Fibroblast of villous mesenchyme (primary cell): ENCODE measurements at regions not wholly inside any gene's neighbourhood (a gene's known extent, or its start where the extent isn't known, plus 50 kb on each side); places are given as distances from the start of the nearest gene placed in this dataset.
"Not testable (repeated sequence)": the region's sequence is repeated elsewhere in the genome, so short reads cannot be mapped to it uniquely, and the experiment has no call there.

Experiments
- DNase-seq: peaks from one replicate; pipeline ENCODE4 v3.0.0-alpha.2; 2010; ENCODE audit warnings: low read depth
- H3K4me3 ChIP-seq: 2 replicates; pipeline ENCODE4 v1.5.1; 2011; ENCODE audit warnings: low read depth, mild to moderate bottlenecking, low read length
- CTCF ChIP-seq: IDR thresholded peaks from 2 replicates; pipeline ENCODE4 v1.5.1; 2012; ENCODE audit warnings: low read depth, mild to moderate bottlenecking, low read length; ENCODE audit not compliant: insufficient read depth

GRCh38 chr2:200194746-200195145 is 111.7 kb upstream of the SPATS2L start:
- no peak for TF ChIP-seq CTCF
- DNase-seq = no peak
- no peak overlapping the region for H3K4me3 ChIP-seq

- no peak for TF ChIP-seq CTCF
- no peak overlapping the region for H3K4me3 ChIP-seq
- no peak for DNase-seq
These were observed 107.5 kb upstream of the SPATS2L start for GRCh38 chr2:200199005-200199404.

- no peak for DNase-seq
- TF ChIP-seq CTCF = no peak
These were observed 106.8 kb upstream of the SPATS2L start for GRCh38 chr2:200199576-200200263.

GRCh38 chr2:200201839-200202238 is 104.7 kb upstream of the SPATS2L start:
- H3K4me3 ChIP-seq, DNase-seq: not testable (repeated sequence)

More at GRCh38 chr2:200199576-200200263, 106.8 kb upstream of the SPATS2L start:
- no peak overlapping the region for H3K4me3 ChIP-seq

DNA sequence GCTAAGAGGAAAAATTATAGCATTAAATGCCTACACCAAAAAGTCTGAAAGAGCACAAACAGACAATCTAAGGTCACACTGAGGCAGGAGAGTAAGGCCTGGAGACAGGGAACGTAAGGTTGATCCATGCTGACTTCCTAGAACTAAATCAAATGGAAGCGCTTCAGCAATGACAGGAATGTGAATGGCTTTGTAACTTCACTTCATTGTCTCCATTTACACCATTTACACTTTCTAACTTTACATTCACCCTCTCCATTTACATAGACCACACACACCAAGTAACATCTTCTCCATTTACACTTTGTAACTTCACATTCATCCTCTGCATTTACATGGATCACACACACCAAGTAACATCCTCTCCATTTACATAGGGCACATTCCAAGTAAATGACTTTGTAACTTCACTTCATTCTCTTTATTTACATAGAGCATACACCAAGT is 103.1 kb upstream of the SPATS2L start:
- no peak for DNase-seq
- no peak overlapping the region for H3K4me3 ChIP-seq
- TF ChIP-seq CTCF = no peak

DNA sequence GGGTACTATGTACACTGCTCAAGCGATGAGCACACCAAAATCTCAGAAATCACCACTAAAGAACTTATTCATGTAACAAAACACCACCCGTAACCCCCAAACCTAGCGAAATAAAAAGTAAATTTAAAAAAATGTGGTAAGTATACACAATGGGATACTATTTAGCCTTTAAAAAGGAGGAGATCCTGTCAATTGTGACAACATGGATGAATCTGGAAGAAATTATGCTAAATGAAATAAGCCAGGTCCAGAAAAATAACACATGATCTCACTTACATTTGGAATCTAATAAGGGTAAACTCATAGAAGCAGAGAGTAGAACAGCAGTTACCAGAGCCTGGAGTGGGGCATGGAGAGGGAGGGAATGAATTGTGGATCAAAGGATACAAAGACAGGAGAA is 98.5 kb upstream of the SPATS2L start:
- DNase-seq = no peak
- no peak for TF ChIP-seq CTCF
- no peak overlapping the region for H3K4me3 ChIP-seq

GRCh38 chr2:200209030-200209429 is 97.5 kb upstream of the SPATS2L start:
- no peak for DNase-seq
- H3K4me3 ChIP-seq = no peak overlapping the region
- TF ChIP-seq CTCF = no peak
